ENCODE measurements at regions not wholly inside any gene's neighbourhood (a gene's known extent, or its start where the extent isn't known, plus 50 kb on each side); places are given as distances from the start of the nearest gene placed in this dataset.

DNA sequence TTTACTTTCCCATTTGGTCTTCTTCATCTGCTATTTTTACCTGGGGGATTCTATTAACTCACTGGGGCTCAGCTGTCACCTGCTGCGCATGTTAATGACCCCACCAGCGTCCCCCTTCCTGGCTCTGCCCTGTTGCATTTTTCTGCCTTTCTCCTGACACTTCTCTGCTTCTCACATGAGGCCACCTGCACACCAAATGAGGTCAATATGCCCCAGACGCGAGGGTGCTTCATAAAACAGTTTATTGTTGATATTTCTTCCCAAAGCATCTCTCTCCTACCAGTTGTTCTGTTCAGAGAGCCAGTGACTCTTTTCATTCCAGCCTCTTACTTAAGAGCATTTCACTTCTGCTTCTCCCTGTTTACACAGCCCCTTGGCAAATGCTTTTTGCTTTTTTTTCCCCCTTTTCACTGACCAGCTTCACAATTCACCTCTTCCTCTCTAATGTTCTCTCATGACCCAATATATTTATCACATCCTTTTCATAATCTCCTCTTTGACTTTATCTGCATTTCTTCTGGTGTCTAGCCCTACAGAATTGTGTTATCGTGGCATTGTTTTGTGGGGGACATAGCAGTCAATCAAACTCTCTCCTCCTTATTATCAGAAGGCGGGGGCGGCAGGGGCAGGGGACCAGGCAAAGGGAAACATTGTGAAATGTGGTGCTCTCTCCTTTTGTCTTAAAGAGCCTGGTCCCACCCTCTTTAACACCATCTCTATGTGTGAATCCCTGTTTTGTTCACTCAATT, 545.8 kb upstream of the CITED2 start:
- no peaks in the 10 kb centered on the region for H3K36me3 ChIP-seq (ENCODE audit: insufficient read depth, low read length, poor library complexity, severe bottlenecking)
- no peak for TF ChIP-seq EZH2 (IDR thresholded peaks at IDR 0.05; ENCODE audit: borderline replicate concordance, low read depth, low read length, poor library complexity, severe bottlenecking)
- TF ChIP-seq, protein P1, sequence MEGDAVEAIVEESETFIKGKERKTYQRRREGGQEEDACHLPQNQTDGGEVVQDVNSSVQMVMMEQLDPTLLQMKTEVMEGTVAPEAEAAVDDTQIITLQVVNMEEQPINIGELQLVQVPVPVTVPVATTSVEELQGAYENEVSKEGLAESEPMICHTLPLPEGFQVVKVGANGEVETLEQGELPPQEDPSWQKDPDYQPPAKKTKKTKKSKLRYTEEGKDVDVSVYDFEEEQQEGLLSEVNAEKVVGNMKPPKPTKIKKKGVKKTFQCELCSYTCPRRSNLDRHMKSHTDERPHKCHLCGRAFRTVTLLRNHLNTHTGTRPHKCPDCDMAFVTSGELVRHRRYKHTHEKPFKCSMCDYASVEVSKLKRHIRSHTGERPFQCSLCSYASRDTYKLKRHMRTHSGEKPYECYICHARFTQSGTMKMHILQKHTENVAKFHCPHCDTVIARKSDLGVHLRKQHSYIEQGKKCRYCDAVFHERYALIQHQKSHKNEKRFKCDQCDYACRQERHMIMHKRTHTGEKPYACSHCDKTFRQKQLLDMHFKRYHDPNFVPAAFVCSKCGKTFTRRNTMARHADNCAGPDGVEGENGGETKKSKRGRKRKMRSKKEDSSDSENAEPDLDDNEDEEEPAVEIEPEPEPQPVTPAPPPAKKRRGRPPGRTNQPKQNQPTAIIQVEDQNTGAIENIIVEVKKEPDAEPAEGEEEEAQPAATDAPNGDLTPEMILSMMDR (conservative IDR thresholded peaks at IDR 0.05; ENCODE audit: low read depth, low read length): no peak
- ChIA-PET POLR2A (ENCODE audit: low non-redundant PET) (no interaction called here), CTCF (no interaction called here)
- H3K4me1 ChIP-seq (ENCODE audit: insufficient read depth, low read length, poor library complexity, severe bottlenecking): peaks cover 17% of the 10 kb centered on the region
- intact Hi-C loops (cut with micrococcal nuclease; ENCODE audit: unreplicated experiment): no loop called here
- H3K9me3 ChIP-seq (ENCODE audit: low read depth, low read length, poor library complexity, severe bottlenecking): no peaks in the 10 kb centered on the region
- no TSS peak for BruUV-seq (replicated peaks)
- no peaks in the 10 kb centered on the region for H3K27me3 ChIP-seq (replicated peaks; ENCODE audit: insufficient read depth, low read depth, low read length, poor library complexity)
- no peak for DNase-seq (ENCODE audit: low spot score)
- H3K4me3 ChIP-seq (ENCODE audit: low read depth, low read length, poor library complexity, severe bottlenecking): no peak overlapping the region
- no peak overlapping the region for H3K27ac ChIP-seq (ENCODE audit: low read depth, low read length, poor library complexity, severe bottlenecking)

DNA sequence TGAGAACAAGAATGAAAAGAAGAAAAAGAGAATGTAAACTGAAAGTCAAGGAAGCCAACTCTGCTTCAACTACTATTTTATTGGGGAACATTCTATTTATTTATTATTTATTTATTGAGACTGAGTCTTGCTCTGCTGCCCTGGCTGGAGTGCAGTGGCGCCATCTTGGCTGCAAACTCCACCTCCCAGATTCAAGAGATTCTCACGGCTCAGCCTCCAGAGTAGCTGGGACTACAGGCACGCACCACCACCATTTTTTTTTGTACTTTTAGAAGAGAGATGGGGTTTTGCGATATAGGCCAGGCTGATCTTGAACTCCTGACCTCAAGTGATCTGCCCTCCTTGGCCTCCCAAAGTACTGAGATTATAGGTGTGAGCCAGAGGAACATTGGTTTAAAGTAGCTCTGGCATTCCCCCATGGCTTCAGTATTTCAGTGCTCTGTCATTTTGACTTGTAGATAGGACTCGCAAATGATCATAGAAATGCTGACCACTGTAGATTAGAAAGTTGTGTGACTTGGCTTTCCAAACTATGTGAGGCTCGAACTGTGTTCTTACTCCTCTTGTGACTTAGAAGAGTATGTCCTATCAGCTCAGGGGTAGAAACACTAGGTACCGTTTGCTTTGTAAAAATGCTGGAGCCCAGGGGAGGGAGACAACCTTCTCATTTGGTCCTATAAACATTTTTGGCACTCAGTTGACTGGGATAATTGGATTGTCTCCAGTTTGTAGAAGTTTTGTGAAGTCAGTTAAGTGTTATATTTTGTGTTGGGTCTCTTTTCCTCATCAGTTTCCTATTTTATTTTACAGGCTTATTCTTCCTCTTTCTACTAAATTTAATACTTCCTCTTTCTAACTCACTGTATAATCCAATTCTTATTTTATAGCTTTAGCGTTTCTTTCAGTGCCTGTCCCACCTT, 544.9 kb upstream of the CITED2 start:
- H3K36me3 ChIP-seq (ENCODE audit: insufficient read depth, low read length, poor library complexity, severe bottlenecking): no peaks in the 10 kb centered on the region
- H3K27me3 ChIP-seq (replicated peaks; ENCODE audit: insufficient read depth, low read depth, low read length, poor library complexity): no peaks in the 10 kb centered on the region
- H3K9me3 ChIP-seq (ENCODE audit: low read depth, low read length, poor library complexity, severe bottlenecking): peaks cover 6% of the 10 kb centered on the region
- H3K4me1 ChIP-seq (ENCODE audit: insufficient read depth, low read length, poor library complexity, severe bottlenecking): peaks cover 17% of the 10 kb centered on the region
- POLR2A ChIA-PET (ENCODE audit: low non-redundant PET): no interaction called here
- H3K27ac ChIP-seq (ENCODE audit: low read depth, low read length, poor library complexity, severe bottlenecking): peak overlapping the region; percentile 3
- peak; percentile 50 for DNase-seq (ENCODE audit: low spot score)
- intact Hi-C loops (cut with micrococcal nuclease; ENCODE audit: unreplicated experiment): no loop called here
- no TSS peak for BruUV-seq (replicated peaks)
- no peak overlapping the region for H3K4me3 ChIP-seq (ENCODE audit: low read depth, low read length, poor library complexity, severe bottlenecking)
- CTCF ChIA-PET: no interaction called here
- no peak for TF ChIP-seq EZH2 (IDR thresholded peaks at IDR 0.05; ENCODE audit: borderline replicate concordance, low read depth, low read length, poor library complexity, severe bottlenecking)
- TF ChIP-seq, protein P1 (conservative IDR thresholded peaks at IDR 0.05; ENCODE audit: low read depth, low read length): no peak

DNA sequence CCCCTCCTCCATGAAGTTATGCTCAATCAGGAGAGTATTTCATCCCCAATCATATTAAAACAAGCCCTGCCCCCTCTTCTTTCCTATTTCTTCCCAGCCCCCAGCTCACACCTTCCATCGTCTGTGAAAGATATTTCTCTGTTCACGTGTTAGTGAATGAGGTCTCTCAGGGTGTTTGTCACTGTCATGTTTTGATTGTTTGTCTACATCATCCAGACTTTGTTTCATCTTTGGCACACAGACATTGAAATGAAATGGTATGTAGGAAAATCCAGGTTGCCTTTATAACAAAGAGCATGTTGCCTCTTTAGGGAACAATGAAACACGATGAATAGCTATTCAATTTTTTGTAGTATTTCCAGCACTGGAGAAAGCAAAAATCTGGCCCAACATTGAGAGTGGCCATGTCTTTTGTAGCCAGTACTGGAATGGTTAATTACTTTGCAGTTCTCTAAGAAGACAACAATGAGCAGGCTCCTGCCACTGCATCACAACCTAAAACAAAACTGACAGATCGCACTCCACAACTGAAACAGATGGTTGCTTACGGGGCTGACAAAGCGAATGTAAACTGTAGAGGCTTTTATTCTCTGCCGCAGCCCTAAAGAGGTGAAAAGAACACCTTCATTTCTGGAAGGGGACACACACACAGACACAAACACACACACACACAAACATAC, 543.6 kb upstream of the CITED2 start:
- Histone ChIP-seq H3K36me3 (ENCODE audit: insufficient read depth, low read length, poor library complexity, severe bottlenecking) (no peaks in the 10 kb centered on the region), H3K27me3 (replicated peaks; ENCODE audit: insufficient read depth, low read depth, low read length, poor library complexity) (no peaks in the 10 kb centered on the region), H3K4me3 (ENCODE audit: low read depth, low read length, poor library complexity, severe bottlenecking) (no peak overlapping the region), H3K27ac (ENCODE audit: low read depth, low read length, poor library complexity, severe bottlenecking) (no peak overlapping the region), H3K4me1 (ENCODE audit: insufficient read depth, low read length, poor library complexity, severe bottlenecking) (peaks cover 17% of the 10 kb centered on the region), H3K9me3 (ENCODE audit: low read depth, low read length, poor library complexity, severe bottlenecking) (peaks cover 10% of the 10 kb centered on the region)
- ChIA-PET CTCF (no interaction called here), POLR2A (ENCODE audit: low non-redundant PET) (no interaction called here)
- BruUV-seq (replicated peaks): no TSS peak
- DNase-seq (ENCODE audit: low spot score): no peak
- TF ChIP-seq EZH2 (IDR thresholded peaks at IDR 0.05; ENCODE audit: borderline replicate concordance, low read depth, low read length, poor library complexity, severe bottlenecking): no peak
- TF ChIP-seq, protein P1 (conservative IDR thresholded peaks at IDR 0.05; ENCODE audit: low read depth, low read length): no peak
- intact Hi-C loops (cut with micrococcal nuclease; ENCODE audit: unreplicated experiment): no loop called here

Measured in A673 (cell line).